ENCODE measurements at regions not wholly inside any gene's neighbourhood (a gene's known extent, or its start where the extent isn't known, plus 50 kb on each side); places are given as distances from the start of the nearest gene placed in this dataset.

- Histone ChIP-seq H3K9ac (replicated peaks in 1 of 4; ENCODE audit: extremely low read depth in 1 of 4, low read depth in 3 of 4, low read length in 3 of 4) (no peak overlapping the region), H3K14ac (ENCODE audit: insufficient read length) (no peak overlapping the region), H4K91ac (replicated peaks; ENCODE audit: insufficient read length, low read length) (no peak overlapping the region), H2BK15ac (ENCODE audit: low read length) (no peak overlapping the region), H3K4ac (replicated peaks; ENCODE audit: insufficient read length, low read depth, low read length) (no peak overlapping the region), H3K36me3 (ENCODE audit: control insufficient read depth in 2 of 4, insufficient read depth in 4 of 4, low read length in 3 of 4) (no peaks in the 10 kb centered on the region), H2AFZ (ENCODE audit: low read length) (no peak overlapping the region), H2BK12ac (ENCODE audit: low read depth, low read length) (no peak overlapping the region), H3K4me1 (replicated peaks in 1 of 4; ENCODE audit: control insufficient read depth in 3 of 4, insufficient read depth in 4 of 4, low read length in 3 of 4) (no peaks in the 10 kb centered on the region), H4K8ac (ENCODE audit: extremely low read depth, insufficient read depth, low read length) (no peak overlapping the region), H3K4me3 (ENCODE audit: extremely low read depth in 1 of 4, insufficient read depth in 2 of 4, low read depth in 3 of 4, low read length in 4 of 4) (no peak overlapping the region), H3K9me3 (ENCODE audit: insufficient read depth in 2 of 2, low read depth in 1 of 2, low read length in 1 of 2) (no peaks in the 10 kb centered on the region), H3K4me2 (ENCODE audit: insufficient read depth in 1 of 2, low read depth in 2 of 2, low read length in 2 of 2) (no peak overlapping the region), H3K23ac (ENCODE audit: insufficient read length) (no peak overlapping the region), H4K20me1 (replicated peaks in 1 of 2; ENCODE audit: control insufficient read depth in 1 of 2, insufficient read depth in 2 of 2, low read length in 2 of 2) (no peaks in the 10 kb centered on the region), H3K56ac (replicated peaks; ENCODE audit: insufficient read length, low read depth, low read length) (no peak overlapping the region), H3K27ac (ENCODE audit: low read depth, low read length) (no peak overlapping the region), H2BK5ac (ENCODE audit: low read depth, low read length) (no peak overlapping the region), H3K18ac (ENCODE audit: extremely low read depth, low read length) (no peak overlapping the region), H3K23me2 (ENCODE audit: low read depth, low read length) (no peaks in the 10 kb centered on the region), H3K79me2 (ENCODE audit: control insufficient read depth in 1 of 2, insufficient read depth in 2 of 2, low read length in 2 of 2) (no peaks in the 10 kb centered on the region), H2BK120ac (replicated peaks; ENCODE audit: low read depth, low read length) (no peak overlapping the region), H4K5ac (ENCODE audit: insufficient read length, low read depth, low read length) (no peak overlapping the region), H2AK5ac (ENCODE audit: low read depth, low read length) (no peak overlapping the region), H3K79me1 (ENCODE audit: low read depth, low read length) (no peaks in the 10 kb centered on the region), H3K27me3 (replicated peaks in 1 of 4; ENCODE audit: control insufficient read depth in 3 of 4, extremely low read depth in 1 of 4, insufficient read depth in 3 of 4, low read length in 3 of 4) (no peaks in the 10 kb centered on the region), H2BK20ac (ENCODE audit: low read length) (no peak overlapping the region)
- POLR2A ChIA-PET (ENCODE audit: partially characterized antibody): no interaction called here
- FAIRE-seq (no peak), DNase-seq (ENCODE audit: low read depth in 1 of 2, low spot score in 2 of 2) (no peak)
- CTCF ChIA-PET (ENCODE audit: partially characterized antibody): interaction anchor here (0.6 to 2.7 kb wide), 6 partner anchors 9 to 358 kb away, joined by 3 to 7 read pairs (median 4); no protein-coding TSS in a partner anchor
- 92% methylated on average over 5 of the region's 5 CpGs; no CpG with 5 or more reads in 1 of the 2 experiments for WGBS, 2 experiments (ENCODE audit: extremely low coverage in 1 of 2, insufficient coverage in 1 of 2, insufficient read length in 1 of 2, insufficient replicate concordance in 2 of 2, low coverage in 1 of 2, low lambda C conversion rate in 2 of 2, missing lambda C conversion rate in 1 of 2)
- TF ChIP-seq CTCF (IDR thresholded peaks at IDR 0.05; ENCODE audit: control extremely low read depth in 1 of 3, insufficient read depth in 1 of 3, low read depth in 1 of 3, low read length in 3 of 3): no peak
- TF ChIP-seq EZH2 (IDR thresholded peaks at IDR 0.05; ENCODE audit: low read depth, low read length, severe bottlenecking): no peak
- TF ChIP-seq CTBP2 (IDR thresholded peaks at IDR 0.05; ENCODE audit: borderline replicate concordance, insufficient read depth, insufficient read length, low read length): no peak
- TF ChIP-seq POLR2AphosphoS5 (IDR thresholded peaks at IDR 0.05; ENCODE audit: low read depth, low read length): no peak
- TF ChIP-seq TAF7 (optimal IDR thresholded peaks at IDR 0.05; ENCODE audit: borderline replicate concordance, low read depth, low read length): no peak
- TF ChIP-seq SIX5 (IDR thresholded peaks at IDR 0.05; ENCODE audit: low read depth, low read length): no peak
- no peak for TF ChIP-seq CBX8 (IDR thresholded peaks at IDR 0.05; ENCODE audit: borderline replicate concordance, low read depth, low read length)
- no peak for TF ChIP-seq GABPA (IDR thresholded peaks at IDR 0.05; ENCODE audit: borderline replicate concordance, insufficient read depth, low read length)
- no peak for TF ChIP-seq SIN3A (conservative IDR thresholded peaks at IDR 0.05 in 1 of 2, IDR thresholded peaks at IDR 0.05 in 1 of 2; ENCODE audit: low read depth in 1 of 2, low read length in 2 of 2)
- no peak for TF ChIP-seq USF2 (IDR thresholded peaks at IDR 0.05; ENCODE audit: low read length)
Measured at GRCh38 chr3:73144276-73144675, 82.8 kb downstream of the EBLN2 start.
